ENCODE measurements at regions not wholly inside any gene's neighbourhood (a gene's known extent, or its start where the extent isn't known, plus 50 kb on each side); places are given as distances from the start of the nearest gene placed in this dataset.

GRCh38 chr5:106020894-106021293, 1649.8 kb downstream of the EFNA5 start:
- TF ChIP-seq CTCF (IDR thresholded peaks at IDR 0.05) (no peak), POLR2A (IDR thresholded peaks at IDR 0.05) (no peak)

All from right lobe of liver (tissue), 4 donors.